NCI-H69 (cell line): ENCODE measurements at regions not wholly inside any gene's neighbourhood (a gene's known extent, or its start where the extent isn't known, plus 50 kb on each side); places are given as distances from the start of the nearest gene placed in this dataset.

Experiments used
- DNase-seq: peaks from one replicate; lab custom pipeline; 2025; lab: John Stamatoyannopoulos, UW

- DNase-seq = peak; percentile 60
These were observed 380.9 kb downstream of the SOX9 start for GRCh38 chr17:72501404-72502370.

DNA sequence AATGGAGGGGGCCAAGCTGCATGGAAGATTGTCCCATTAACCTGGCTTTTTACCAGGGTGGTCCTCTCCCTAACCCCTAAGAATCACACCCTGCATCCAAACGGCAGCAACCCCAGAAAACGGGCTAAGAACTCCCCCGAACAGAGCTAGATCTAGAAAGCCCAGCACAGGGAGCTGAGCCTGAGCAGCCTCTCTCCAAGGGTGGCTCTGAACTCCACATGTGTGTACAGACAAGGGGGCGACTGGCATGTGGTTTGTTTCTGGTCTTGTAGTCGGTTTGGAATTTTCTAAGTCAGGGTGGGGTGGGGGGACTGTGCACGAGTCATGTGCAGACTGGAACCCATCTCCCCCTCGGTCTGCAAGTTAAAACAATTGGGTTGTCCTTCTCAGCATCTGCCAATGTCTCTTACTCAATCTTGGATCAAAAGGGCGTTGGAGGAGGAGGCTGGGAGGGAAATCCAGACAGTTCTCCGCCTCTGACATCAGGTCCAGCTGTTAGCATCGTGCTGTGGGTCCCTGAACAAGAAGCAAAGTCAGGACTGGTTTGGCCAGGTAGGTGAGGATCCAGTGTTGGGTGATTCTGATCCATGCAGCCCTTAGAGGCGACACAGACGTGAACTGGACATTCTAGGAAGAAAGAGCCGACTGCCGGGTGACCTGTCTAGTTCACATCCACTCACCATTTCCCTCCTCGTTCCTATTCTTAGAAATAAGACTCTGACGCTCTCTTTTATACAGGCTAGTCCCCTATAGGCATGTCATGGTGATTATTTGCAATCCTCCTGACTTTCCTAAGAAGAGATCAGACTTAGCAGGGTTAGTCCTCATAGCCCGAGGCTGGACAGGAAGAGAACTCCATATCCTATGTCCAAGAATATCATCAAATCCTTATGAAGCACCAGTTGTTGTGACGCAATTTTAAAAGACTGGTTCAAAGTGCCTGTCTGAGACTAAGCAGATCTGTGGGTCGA is 381.8 kb downstream of the SOX9 start:
- DNase-seq = peak; percentile 25

DNA sequence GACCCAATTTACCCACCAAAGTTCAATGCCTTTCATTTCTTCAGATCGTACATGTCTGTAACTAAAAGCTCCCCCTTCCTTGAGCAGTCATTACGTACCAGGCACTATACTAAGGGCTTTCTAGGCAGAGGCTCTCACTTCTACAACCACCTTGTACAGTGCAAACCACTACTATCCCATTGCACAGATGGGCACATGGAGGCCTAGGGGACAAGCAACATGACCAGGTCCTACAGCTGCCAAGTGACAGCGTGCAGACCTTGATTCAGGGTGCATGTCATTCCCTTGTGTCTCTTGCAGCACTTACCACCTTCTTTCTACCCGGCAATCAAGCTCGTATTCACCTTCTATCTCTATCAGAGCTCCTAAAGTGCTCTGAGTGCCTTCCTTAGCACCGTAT is 382.7 kb downstream of the SOX9 start:
- DNase-seq = no peak

- no peak for DNase-seq
These were observed 384.0 kb downstream of the SOX9 start for GRCh38 chr17:72504783-72505182.

- no peak for DNase-seq
These were observed 386.0 kb downstream of the SOX9 start for GRCh38 chr17:72506773-72507172.

GRCh38 chr17:72507370-72507769 is 386.6 kb downstream of the SOX9 start:
- DNase-seq = no peak

GRCh38 chr17:72510351-72511016 is 389.7 kb downstream of the SOX9 start:
- peak; percentile 54 for DNase-seq

DNA sequence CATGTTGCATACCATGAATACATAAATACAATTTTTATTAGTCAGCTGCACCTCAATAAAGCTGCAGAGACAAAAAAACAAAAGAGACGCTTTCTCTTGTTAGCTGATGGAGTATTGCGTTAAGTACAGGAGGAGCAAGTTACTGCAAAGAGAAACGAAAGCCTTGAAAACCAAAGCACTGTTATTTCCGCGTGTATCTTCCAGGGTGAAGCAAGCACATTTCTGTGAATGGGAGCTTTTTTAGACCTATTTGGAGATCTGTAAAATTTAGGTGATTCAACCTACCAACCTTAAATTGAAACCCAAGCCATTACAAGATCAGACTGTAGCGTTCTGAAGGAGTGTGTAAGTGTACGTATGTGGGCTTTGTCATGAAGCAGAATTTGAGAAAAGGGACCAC is 390.4 kb downstream of the SOX9 start:
- no peak for DNase-seq

DNA sequence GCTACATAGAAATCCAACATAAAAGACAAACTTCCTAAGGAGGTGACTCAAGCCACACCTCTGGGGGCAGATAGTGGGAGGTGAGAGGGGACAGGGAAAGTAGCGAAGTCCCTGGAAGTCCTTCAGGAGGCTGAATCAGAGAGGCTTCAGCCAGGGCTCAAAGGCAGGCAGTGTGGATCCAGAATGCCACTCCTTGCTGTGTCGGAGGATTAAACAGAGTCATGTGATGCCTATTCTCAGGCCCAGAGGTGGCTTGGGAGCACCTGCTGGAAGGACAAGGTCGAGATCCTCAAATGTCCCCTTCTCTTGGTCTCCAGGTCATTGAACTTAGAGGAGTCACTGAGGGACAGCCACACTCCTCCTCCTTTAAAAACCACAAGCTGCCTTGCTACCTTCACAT is 391.1 kb downstream of the SOX9 start:
- DNase-seq = no peak

- peak; percentile 68 for DNase-seq
These were observed 392.1 kb downstream of the SOX9 start for GRCh38 chr17:72512649-72513556.

DNA sequence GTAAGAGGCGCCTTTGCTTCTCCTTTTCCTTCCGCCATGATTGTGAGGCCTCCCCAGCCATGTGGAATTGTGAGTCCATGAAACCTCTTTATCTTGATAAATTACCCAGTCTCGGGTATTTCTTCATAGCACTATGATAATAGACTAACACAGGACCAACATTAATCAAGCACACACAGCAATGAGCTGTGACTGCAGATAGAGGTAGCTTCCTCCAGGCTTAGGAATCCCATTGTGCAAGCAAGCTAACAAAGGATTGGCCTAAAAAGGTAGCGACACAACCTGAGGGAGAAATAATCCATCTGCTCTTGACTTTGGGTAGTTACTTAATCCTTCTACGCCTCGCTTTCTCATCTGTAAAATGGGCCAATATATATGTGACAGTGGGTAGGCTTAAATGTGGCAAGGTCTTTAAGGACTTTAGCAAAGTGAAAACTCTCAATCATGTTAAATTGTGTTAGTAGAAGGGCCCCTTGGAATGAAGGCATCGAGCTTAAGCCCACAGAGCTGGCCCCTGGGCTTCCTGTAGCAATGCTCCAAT is 393.6 kb downstream of the SOX9 start:
- no peak for DNase-seq

DNA sequence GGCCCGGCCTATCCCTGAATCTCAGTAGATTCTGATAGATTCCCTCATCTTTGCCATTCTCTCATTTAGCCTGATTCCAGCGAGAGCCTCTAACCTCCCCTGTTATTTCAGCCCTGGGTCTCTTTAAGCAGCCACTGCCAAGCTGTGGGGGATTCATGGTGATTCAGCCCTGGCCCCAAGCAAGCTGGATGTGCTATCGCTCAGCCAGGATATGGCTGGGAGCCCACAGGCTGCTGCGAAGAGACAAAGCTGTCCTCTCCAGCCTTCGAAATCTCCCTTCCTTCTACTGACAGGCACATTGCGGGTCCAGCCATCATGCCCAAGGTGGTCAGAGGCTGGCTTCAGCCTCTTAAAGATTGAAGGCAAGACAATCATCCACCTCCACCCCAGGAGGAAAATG is 394.1 kb downstream of the SOX9 start:
- DNase-seq = peak; percentile 34

DNA sequence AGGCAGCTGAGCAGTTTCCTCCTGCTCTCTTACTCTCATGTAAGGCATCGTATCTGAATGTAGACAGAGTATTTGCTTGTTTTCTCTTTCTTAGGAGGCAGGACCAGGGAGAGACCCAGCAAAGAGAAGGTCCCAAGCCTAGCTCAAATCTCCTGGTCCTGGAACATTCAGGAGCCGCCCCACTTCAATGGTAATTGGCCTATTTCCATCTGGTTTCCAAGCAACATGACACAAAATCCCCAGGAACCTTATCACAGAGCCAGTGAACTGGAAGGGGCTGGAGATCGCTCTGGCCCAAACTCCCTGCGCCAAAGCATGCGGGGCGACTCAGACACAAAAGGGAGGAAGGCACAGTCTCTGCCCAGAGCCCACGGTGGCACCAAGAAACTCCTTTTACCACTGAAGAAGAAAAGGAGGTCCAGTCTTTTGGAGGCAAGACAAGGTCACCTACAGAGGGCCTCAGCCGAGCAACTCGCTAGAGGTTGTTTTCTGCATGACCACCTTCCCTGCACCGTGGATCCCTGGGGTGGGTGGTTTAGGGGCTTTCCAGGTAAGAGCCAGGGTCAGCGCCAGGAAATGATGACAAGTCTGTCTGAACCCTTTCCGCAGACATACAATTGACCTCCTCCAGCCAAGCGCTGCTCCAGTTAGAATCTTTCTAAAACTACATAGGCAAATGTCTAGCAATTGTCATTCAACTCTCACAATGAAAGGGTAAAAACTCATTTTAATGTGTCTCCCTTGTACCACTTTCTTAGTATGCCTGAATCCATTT is 394.7 kb downstream of the SOX9 start:
- DNase-seq = peak; percentile 69

- DNase-seq = peak; percentile 56
These were observed 396.1 kb downstream of the SOX9 start for GRCh38 chr17:72516772-72517399.

DNA sequence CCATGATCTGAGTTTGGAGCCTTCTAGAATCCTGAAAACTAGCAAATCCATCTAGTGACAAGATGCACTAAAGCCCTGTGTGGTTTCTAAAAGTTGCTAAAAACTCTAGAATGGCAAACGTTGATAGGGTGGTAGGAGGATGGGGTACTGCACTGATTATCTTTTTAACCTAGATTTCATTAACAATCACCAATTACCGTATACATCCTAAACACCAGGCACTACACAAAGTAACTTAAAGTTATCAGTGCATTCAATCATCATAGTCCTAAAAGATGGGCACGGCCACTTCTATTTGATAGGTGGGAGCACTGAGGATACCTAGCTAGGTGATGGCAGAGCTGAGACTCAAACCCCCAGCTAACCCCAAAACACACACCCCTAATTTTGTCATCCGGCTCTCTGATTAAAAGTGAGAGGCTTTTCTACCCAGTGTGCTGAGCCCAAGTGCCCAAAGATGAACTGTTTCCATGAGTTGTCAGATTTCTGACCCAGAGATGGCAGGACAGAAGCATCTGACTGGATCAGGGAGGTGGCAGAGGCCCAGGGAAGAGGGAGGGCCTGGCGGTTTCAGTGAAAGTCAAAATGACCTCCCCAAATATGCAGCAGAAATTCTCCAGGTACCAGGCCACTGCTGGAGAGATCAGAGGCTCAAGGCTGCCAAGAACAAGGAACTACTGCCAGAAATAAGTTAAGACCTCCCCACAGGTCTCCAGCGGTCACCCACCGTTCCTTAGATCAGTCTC is 396.8 kb downstream of the SOX9 start:
- DNase-seq = peak; percentile 30

GRCh38 chr17:72518159-72518732 is 397.4 kb downstream of the SOX9 start:
- DNase-seq = no peak

GRCh38 chr17:72518753-72519597 is 398.2 kb downstream of the SOX9 start:
- peak; percentile 99 for DNase-seq

DNA sequence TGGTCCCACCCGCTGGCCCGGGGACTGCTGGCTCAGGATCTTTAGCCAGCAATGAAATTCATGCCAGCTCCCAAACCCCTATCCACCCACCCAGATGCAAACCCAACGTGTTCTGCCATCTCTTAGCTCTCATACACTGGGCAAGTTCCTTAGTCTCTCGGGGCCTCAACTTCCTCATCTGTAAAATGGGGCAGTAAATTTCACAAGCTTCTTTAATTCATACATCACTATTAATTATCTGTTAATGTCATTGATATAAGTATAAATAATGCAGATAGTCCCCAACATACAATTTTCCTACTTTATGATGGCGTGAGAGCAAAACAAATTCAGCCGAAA is 398.7 kb downstream of the SOX9 start:
- DNase-seq = no peak
